ENCODE measurements at regions not wholly inside any gene's neighbourhood (a gene's known extent, or its start where the extent isn't known, plus 50 kb on each side); places are given as distances from the start of the nearest gene placed in this dataset.
A peak's percentile ranks its signal among the peaks of the same experiment; 100 is the strongest.

GRCh38 chr3:144073698-144074097, 102.1 kb downstream of the DIPK2A start:
- DNase-seq (ENCODE audit: low read depth in 2 of 2) = no peak

DNA sequence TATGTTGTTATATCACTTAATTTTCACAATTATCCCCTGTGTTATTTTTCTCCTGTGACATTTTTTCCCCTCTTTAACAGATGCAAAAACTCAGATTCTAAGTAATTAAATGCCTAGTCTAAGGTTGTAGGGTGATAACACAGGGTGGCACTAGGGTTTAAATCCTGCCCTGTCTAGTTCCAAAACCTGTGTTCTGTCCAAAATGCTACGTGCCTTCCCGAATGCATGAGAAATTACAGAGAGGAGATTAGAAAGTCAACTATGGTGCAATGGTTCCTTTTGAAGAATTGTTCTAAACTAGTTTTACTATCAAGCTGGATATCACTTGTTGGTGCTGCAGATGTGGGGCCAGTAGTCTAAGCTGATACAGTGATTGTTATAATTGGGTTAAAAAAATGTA, 108.0 kb downstream of the DIPK2A start:
- DNase-seq (ENCODE audit: low read depth in 2 of 2) = no peak

GRCh38 chr3:144084929-144085328, 113.3 kb downstream of the DIPK2A start:
- no peak for DNase-seq (ENCODE audit: low read depth in 2 of 2)

DNA sequence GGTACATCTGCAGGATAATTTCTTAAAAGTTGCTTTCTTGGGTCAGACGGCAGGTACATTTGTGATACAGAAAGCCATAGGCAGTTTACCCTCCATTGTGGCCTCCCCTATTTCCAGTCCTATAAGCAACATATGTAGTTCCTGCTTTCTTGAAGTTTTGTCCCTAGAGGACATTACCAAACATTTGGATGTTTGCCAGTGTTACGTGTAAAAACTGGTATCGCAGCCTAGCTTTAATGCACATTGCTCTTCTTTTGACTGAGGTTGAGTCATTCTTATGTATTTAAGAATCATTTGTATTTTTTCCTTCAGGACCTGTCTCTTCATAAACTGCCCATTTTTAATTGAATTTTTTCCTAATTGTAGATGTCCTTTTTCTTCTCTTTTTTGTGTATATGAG, 114.3 kb downstream of the DIPK2A start:
- no peak for DNase-seq (ENCODE audit: low read depth in 2 of 2)

DNA sequence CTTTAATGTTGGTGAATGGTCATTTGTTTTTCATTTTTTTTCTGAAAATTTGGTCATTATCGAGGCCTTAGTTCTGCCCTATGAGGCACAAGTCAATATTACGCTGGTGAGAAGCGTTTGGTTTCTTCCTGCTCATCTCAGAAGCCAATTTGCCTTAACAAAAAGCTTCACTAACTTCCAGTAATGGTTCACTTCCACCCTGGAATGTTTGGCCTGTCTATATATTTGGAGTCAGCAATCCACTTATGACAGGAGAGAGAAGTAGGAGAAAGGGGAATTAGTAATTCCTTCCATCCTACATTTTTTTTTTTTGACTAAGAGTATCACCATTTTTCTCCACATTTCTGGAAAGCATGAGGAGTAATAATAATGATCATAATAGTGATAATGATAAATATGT, 124.4 kb downstream of the DIPK2A start:
- no peak for DNase-seq (ENCODE audit: low read depth in 2 of 2)

DNA sequence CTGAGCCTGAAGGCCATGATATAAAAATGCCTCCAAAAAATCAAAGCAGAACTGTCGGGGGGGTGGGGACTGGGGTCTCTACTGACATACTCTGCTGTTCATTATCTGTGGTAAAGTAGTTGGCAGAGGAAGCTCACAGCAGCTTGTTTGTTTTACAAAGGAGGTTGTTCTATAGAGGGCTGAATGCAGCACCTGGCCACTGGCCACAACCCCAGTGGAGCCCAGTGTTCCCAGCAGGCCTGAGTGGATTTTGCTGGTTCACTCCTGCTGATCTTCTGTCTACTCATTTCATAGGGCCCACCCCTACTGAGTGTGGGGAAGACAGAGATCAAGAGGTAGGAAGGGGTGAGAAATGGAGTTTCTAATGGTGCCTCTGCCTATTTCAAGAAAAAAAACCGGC, 125.5 kb downstream of the DIPK2A start:
- DNase-seq (ENCODE audit: low read depth in 2 of 2) = no peak

DNA sequence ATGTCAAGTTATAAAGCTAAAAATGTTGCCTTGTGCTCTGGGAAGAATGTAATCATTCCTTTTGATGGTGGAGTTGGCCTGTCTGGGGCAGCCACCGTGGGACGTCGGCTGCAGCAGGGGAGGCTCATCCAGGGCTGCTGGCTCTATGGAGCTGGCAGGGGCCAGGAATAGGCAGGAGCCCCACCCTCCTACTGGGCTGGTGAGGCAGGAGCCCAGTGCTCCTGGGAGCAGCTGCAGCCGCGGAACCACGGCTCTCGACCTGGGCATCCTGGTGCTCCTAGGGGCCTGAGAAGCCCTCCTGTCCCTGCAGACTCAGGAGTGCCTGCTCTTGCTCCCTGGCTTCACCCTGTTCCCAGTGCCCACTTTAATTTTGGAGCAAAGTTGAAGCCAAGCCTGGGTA, 127.1 kb downstream of the DIPK2A start:
- DNase-seq (ENCODE audit: low read depth in 2 of 2) = no peak

GRCh38 chr3:144102421-144102820, 130.8 kb downstream of the DIPK2A start:
- no peak for DNase-seq (ENCODE audit: low read depth in 2 of 2)

DNA sequence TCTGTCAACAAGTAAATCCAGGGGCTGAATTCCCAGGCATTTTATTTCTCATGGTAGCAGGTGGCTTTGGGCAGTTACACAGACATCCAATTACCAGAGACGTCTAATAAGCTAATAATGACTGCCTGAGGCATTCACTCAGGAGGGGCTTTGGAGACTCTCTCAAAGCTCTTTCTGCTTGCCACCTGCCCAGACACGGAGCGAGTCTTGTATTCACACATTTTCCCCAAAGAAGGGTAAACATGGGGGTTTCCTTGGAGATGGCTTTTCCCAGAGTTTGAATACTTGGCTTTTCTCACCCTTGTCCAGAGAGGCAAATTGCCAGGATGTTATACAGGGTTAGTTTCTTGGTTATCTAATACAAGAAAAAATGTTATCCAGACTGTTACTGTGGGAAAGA, 132.6 kb downstream of the DIPK2A start:
- no peak for DNase-seq (ENCODE audit: low read depth in 2 of 2)

GRCh38 chr3:144104679-144105078, 133.1 kb downstream of the DIPK2A start:
- DNase-seq (ENCODE audit: low read depth in 2 of 2) = no peak

GRCh38 chr3:144105542-144105941, 133.9 kb downstream of the DIPK2A start:
- no peak for DNase-seq (ENCODE audit: low read depth in 2 of 2)

- DNase-seq (ENCODE audit: low read depth in 2 of 2) = no peak
Observed at GRCh38 chr3:144106970-144107369, 135.3 kb downstream of the DIPK2A start.

DNA sequence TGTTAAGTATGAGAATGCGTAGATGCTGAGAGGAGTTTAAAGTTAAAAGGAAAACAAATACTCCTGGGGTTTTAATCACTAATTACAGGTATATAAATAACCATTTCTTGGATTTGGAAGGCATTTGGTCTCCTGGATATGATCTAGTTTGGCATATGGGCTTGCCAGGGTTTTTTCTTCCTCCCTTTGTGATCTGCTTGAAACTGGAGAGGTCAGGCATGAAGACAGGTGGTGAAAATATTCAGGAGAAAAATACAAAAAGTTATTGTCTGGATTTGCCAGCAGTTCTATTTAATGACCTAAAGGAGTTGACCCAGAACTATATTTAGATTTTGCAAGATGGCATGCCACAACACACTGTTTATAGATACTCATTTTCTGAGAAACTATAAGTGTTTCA, 136.3 kb downstream of the DIPK2A start:
- no peak for DNase-seq (ENCODE audit: low read depth in 2 of 2)

- no peak for DNase-seq (ENCODE audit: low read depth in 2 of 2)
Observed at GRCh38 chr3:144109944-144110343, 138.3 kb downstream of the DIPK2A start.

GRCh38 chr3:144112036-144112435, 140.4 kb downstream of the DIPK2A start:
- no peak for DNase-seq (ENCODE audit: low read depth in 2 of 2)

DNA sequence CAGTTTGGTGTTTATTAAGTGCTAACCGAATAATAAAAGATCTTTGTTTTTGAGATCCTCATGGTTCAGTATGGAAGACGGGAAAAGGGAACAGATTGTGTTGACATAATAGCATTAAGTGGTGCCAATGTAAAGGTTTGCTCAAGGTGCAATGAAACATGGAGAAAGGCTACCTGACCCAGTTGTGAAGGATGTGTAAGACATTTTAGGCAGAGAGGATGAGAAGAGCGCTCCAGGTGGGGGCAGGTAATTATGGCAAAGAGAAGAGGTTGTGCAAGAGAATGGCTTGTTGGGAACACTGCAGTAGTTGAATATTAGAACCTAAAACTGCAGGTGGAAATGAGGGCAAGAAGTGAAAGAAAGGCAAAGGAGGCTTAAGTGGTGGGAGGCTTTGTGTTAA, 140.8 kb downstream of the DIPK2A start:
- DNase-seq (ENCODE audit: low read depth in 2 of 2) = no peak

GRCh38 chr3:144114767-144115166, 143.1 kb downstream of the DIPK2A start:
- DNase-seq (ENCODE audit: low read depth in 2 of 2) = no peak

DNA sequence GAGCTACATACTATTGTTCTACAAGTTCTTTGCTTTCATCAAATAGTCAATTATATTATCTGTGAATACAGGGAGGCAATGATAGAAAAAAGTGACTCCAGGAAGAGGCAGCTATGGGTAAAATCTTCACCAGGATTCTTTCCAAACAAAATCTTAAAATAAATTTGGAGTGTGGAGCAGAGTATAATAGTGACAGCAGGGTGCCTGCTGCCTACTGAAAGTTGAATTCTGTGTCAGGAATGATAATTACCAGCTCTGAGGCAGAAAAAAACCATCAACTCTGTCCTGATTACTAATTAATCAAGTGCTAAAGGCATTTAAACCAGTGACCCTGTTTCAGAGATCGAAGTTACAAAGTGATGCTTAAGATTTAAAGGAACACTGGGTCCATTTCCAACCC, 148.0 kb downstream of the DIPK2A start:
- no peak for DNase-seq (ENCODE audit: low read depth in 2 of 2)

- no peak for DNase-seq (ENCODE audit: low read depth in 2 of 2)
Observed at GRCh38 chr3:144121661-144122060, 150.0 kb downstream of the DIPK2A start.

GRCh38 chr3:144127014-144127413, 155.4 kb downstream of the DIPK2A start:
- no peak for DNase-seq (ENCODE audit: low read depth in 2 of 2)

DNA sequence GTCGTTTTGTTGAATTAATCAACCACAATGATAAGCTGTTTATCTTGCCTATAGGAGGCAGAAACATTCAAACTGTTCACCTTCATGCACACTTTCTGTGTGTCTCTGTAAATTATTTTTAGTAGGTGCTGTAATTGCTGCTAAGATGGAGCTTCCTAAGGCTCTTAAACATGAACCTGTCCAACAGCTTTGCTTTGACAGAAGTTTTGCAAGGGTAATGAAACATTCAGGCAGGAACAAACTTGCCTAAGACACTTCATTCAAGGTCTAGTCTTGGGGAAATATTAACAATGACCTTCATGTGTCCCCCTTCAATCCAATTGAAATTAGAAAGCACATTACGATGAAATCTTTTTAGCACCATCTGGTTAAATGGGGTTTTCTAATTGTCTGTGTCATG, 156.1 kb downstream of the DIPK2A start:
- DNase-seq (ENCODE audit: low read depth in 2 of 2) = no peak

- DNase-seq (ENCODE audit: low read depth in 2 of 2) = no peak
Observed at GRCh38 chr3:144128108-144128892, 156.7 kb downstream of the DIPK2A start.

- peak in 1 of 2 donors; percentile 2 for DNase-seq (ENCODE audit: low read depth in 2 of 2)
Observed at GRCh38 chr3:144129536-144130214, 158.1 kb downstream of the DIPK2A start.

- DNase-seq (ENCODE audit: low read depth in 2 of 2) = no peak
Observed at GRCh38 chr3:144141074-144141473, 169.5 kb downstream of the DIPK2A start.

All from stimulated activated CD4-positive, alpha-beta T cell treated with anti-CD3 and anti-CD28 coated beads, Interleukin-4, amount 100 ng/mL, for 48 hours (primary cell).